Effector memory CD8-positive, alpha-beta T cell (primary cell): ENCODE measurements at regions not wholly inside any gene's neighbourhood (a gene's known extent, or its start where the extent isn't known, plus 50 kb on each side); places are given as distances from the start of the nearest gene placed in this dataset.
"Not testable (repeated sequence)": the region's sequence is repeated elsewhere in the genome, so short reads cannot be mapped to it uniquely, and the experiment has no call there.

ENCODE experiments used
- ATAC-seq: fragments of 150-1000 bp; cut with Tn5 transposase; replicated peaks from 2 replicates; pipeline ENCODE4 v1.10.0; 2021; ENCODE audit warnings: mild to moderate bottlenecking, moderate library complexity
- DNase-seq, 3 experiments: peaks; one replicate each; pipeline ENCODE4 v3.0.0; 2021
- H3K27ac Mint-ChIP-seq, 2 donors: one replicate each; pipeline ENCODE4 v1.8.0; 2022; ENCODE audit warnings: mild to moderate bottlenecking in 2 of 2, mixed read lengths in 2 of 2, moderate library complexity in 2 of 2
- H3K27me3 Mint-ChIP-seq, 2 donors: one replicate each; pipeline ENCODE4 v1.8.0; 2022; ENCODE audit warnings: mixed read lengths in 2 of 2
- H3K36me3 Mint-ChIP-seq: one replicate; pipeline ENCODE4 v1.8.0; 2022; ENCODE audit warnings: mild to moderate bottlenecking, moderate library complexity, mixed read lengths; ENCODE audit not compliant: insufficient read depth
- H3K4me1 Mint-ChIP-seq, 2 donors: one replicate each; pipeline ENCODE4 v1.8.0; 2022; ENCODE audit warnings: low read depth in 2 of 2, mixed read lengths in 2 of 2
- H3K4me3 Mint-ChIP-seq, 2 donors: one replicate each; pipeline ENCODE4 v1.8.0; 2022; ENCODE audit warnings: mild to moderate bottlenecking in 2 of 2, mixed read lengths in 2 of 2, moderate library complexity in 2 of 2
- H3K9me3 Mint-ChIP-seq, 2 donors: one replicate each; pipeline ENCODE4 v1.8.0; 2022; ENCODE audit warnings: mixed read lengths in 2 of 2

GRCh38 chr15:95192923-95193322 is 961.6 kb downstream of the MCTP2 start:
- Mint-ChIP-seq H3K36me3 (no peaks in the 10 kb centered on the region), H3K27me3 (no peaks in the 10 kb centered on the region), H3K27ac (no peak overlapping the region), H3K9me3 (no peaks in the 10 kb centered on the region), H3K4me1 (no peaks in the 10 kb centered on the region), H3K4me3 (no peak overlapping the region)
- ATAC-seq (no peak), DNase-seq (no peak)

- no peaks in the 10 kb centered on the region for H3K4me1 Mint-ChIP-seq
- DNase-seq (no peak), ATAC-seq (no peak)
- H3K4me3 Mint-ChIP-seq: no peak overlapping the region
- H3K27ac Mint-ChIP-seq: no peak overlapping the region
- no peaks in the 10 kb centered on the region for H3K9me3 Mint-ChIP-seq
- H3K36me3 Mint-ChIP-seq: no peaks in the 10 kb centered on the region
- no peaks in the 10 kb centered on the region for H3K27me3 Mint-ChIP-seq
These were observed 963.4 kb downstream of the MCTP2 start for GRCh38 chr15:95194746-95195145.

GRCh38 chr15:95196176-95196915 is 965.0 kb downstream of the MCTP2 start:
- no peak for ATAC-seq
- Mint-ChIP-seq H3K27ac (no peak overlapping the region), H3K27me3 (no peaks in the 10 kb centered on the region), H3K4me3 (no peak overlapping the region), H3K36me3 (no peaks in the 10 kb centered on the region), H3K4me1 (no peaks in the 10 kb centered on the region), H3K9me3 (peaks cover 0 to 3% of the 10 kb centered on the region in 2 donors)
- no peak for DNase-seq

GRCh38 chr15:95202569-95203349 is 971.4 kb downstream of the MCTP2 start:
- Mint-ChIP-seq H3K36me3 (no peaks in the 10 kb centered on the region), H3K27ac (no peak overlapping the region), H3K4me3 (no peak overlapping the region), H3K27me3 (peaks cover 0 to 6% of the 10 kb centered on the region in 2 donors), H3K4me1 (no peaks in the 10 kb centered on the region), H3K9me3 (peaks cover 0 to 12% of the 10 kb centered on the region in 2 donors)
- DNase-seq: no peak
- no peak for ATAC-seq

- Mint-ChIP-seq H3K4me3 (no peak overlapping the region), H3K9me3 (peaks cover 0 to 15% of the 10 kb centered on the region in 2 donors), H3K27ac (no peak overlapping the region), H3K27me3 (peaks cover 0 to 13% of the 10 kb centered on the region in 2 donors), H3K36me3 (no peaks in the 10 kb centered on the region), H3K4me1 (no peaks in the 10 kb centered on the region)
- DNase-seq (no peak), ATAC-seq (no peak)
These were observed 973.7 kb downstream of the MCTP2 start for GRCh38 chr15:95205077-95205476.

GRCh38 chr15:95205830-95206229 is 974.5 kb downstream of the MCTP2 start:
- H3K4me1 Mint-ChIP-seq, H3K27ac Mint-ChIP-seq, ATAC-seq, DNase-seq, H3K36me3 Mint-ChIP-seq, H3K4me3 Mint-ChIP-seq: not testable (repeated sequence)
- Mint-ChIP-seq H3K27me3 (peaks cover 0 to 13% of the 10 kb centered on the region in 2 donors), H3K9me3 (peaks cover 0 to 13% of the 10 kb centered on the region in 2 donors)

GRCh38 chr15:95208071-95208470 is 976.7 kb downstream of the MCTP2 start:
- no peak overlapping the region for H3K27ac Mint-ChIP-seq
- peaks cover 0 to 11% of the 10 kb centered on the region in 2 donors for H3K27me3 Mint-ChIP-seq
- H3K4me1 Mint-ChIP-seq: no peaks in the 10 kb centered on the region
- no peaks in the 10 kb centered on the region for H3K36me3 Mint-ChIP-seq
- no peak for ATAC-seq
- H3K9me3 Mint-ChIP-seq: peaks cover 0 to 10% of the 10 kb centered on the region in 2 donors
- no peak overlapping the region for H3K4me3 Mint-ChIP-seq
- no peak for DNase-seq

GRCh38 chr15:95208988-95209387 is 977.6 kb downstream of the MCTP2 start:
- Mint-ChIP-seq H3K27me3 (peaks cover 0 to 8% of the 10 kb centered on the region in 2 donors), H3K36me3 (no peaks in the 10 kb centered on the region), H3K27ac (no peak overlapping the region), H3K4me1 (no peaks in the 10 kb centered on the region), H3K9me3 (peaks cover 0 to 10% of the 10 kb centered on the region in 2 donors), H3K4me3 (no peak overlapping the region)
- ATAC-seq (no peak), DNase-seq (no peak)

GRCh38 chr15:95210436-95210981 is 979.1 kb downstream of the MCTP2 start:
- Mint-ChIP-seq H3K36me3 (no peaks in the 10 kb centered on the region), H3K27me3 (peaks cover 0 to 8% of the 10 kb centered on the region in 2 donors), H3K9me3 (peaks cover 0 to 9% of the 10 kb centered on the region in 2 donors), H3K4me1 (no peaks in the 10 kb centered on the region), H3K4me3 (no peak overlapping the region), H3K27ac (no peak overlapping the region)
- no peak for ATAC-seq
- no peak for DNase-seq

GRCh38 chr15:95215017-95215416 is 983.7 kb downstream of the MCTP2 start:
- Mint-ChIP-seq H3K36me3 (no peaks in the 10 kb centered on the region), H3K9me3 (peaks cover 0 to 2% of the 10 kb centered on the region in 2 donors), H3K27ac (no peak overlapping the region), H3K4me3 (no peak overlapping the region), H3K27me3 (no peaks in the 10 kb centered on the region), H3K4me1 (no peaks in the 10 kb centered on the region)
- DNase-seq: no peak
- ATAC-seq: no peak

GRCh38 chr15:95226835-95227234 is 995.5 kb downstream of the MCTP2 start:
- peaks cover 6 to 7% of the 10 kb centered on the region in 2 donors for H3K9me3 Mint-ChIP-seq
- ATAC-seq (no peak), DNase-seq (no peak)
- H3K36me3 Mint-ChIP-seq: peaks cover 2% of the 10 kb centered on the region
- H3K27me3 Mint-ChIP-seq: peaks cover 0 to 15% of the 10 kb centered on the region in 2 donors
- H3K4me3 Mint-ChIP-seq: no peak overlapping the region
- no peaks in the 10 kb centered on the region for H3K4me1 Mint-ChIP-seq
- H3K27ac Mint-ChIP-seq: no peak overlapping the region

GRCh38 chr15:95227235-95227634 is 995.9 kb downstream of the MCTP2 start:
- DNase-seq: no peak
- peaks cover 2% of the 10 kb centered on the region for H3K36me3 Mint-ChIP-seq
- no peak for ATAC-seq
- peaks cover 0 to 19% of the 10 kb centered on the region in 2 donors for H3K27me3 Mint-ChIP-seq
- no peak overlapping the region for H3K27ac Mint-ChIP-seq
- no peaks in the 10 kb centered on the region for H3K4me1 Mint-ChIP-seq
- no peak overlapping the region for H3K4me3 Mint-ChIP-seq
- peaks cover 6 to 7% of the 10 kb centered on the region in 2 donors for H3K9me3 Mint-ChIP-seq

GRCh38 chr15:95228856-95229555 is 997.6 kb downstream of the MCTP2 start:
- peaks cover 0 to 20% of the 10 kb centered on the region in 2 donors for H3K27me3 Mint-ChIP-seq
- no peak overlapping the region for H3K27ac Mint-ChIP-seq
- no peaks in the 10 kb centered on the region for H3K4me1 Mint-ChIP-seq
- ATAC-seq: no peak
- peaks cover 6 to 7% of the 10 kb centered on the region in 2 donors for H3K9me3 Mint-ChIP-seq
- no peak overlapping the region for H3K4me3 Mint-ChIP-seq
- H3K36me3 Mint-ChIP-seq: peaks cover 2% of the 10 kb centered on the region
- no peak for DNase-seq
